HG02642 (cell line): ENCODE measurements at regions not wholly inside any gene's neighbourhood (a gene's known extent, or its start where the extent isn't known, plus 50 kb on each side); places are given as distances from the start of the nearest gene placed in this dataset.
"Not testable (repeated sequence)": the region's sequence is repeated elsewhere in the genome, so short reads cannot be mapped to it uniquely, and the experiment has no call there.

Experiments used
- ATAC-seq: cut with Tn5 transposase; IDR thresholded peaks from one replicate; pipeline ENCODE4 v1.9.1; 2021; ENCODE audit warnings: mild to moderate bottlenecking; ENCODE audit not compliant: unreplicated experiment, poor library complexity

DNA sequence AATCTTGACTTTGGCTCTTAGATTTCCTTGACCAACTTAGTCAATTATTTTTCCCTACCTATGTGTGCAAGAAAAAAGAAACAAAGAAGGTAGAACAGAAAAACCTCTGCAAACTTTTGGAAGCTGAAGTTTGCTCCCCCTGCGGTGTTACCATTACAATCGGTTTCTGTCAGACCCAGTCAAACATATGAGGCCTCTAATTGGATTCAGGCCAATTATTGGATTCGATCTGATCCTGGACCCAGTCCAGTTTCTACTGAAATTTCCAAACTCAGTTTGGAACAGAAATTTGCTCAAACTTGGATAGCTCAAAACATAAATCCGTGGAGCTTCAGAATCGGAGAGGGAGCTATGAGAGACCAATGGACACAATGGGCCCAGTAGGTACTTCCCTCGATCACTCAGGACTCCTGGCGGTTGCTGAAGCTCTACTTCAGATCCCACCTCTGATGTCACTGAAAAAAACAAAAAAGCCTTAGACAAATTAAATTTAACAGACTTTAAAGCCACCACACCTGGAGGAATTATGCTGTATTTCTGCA lies 523.9 kb downstream of the DMRTA1 start:
- ATAC-seq: no peak

GRCh38 chr9:22975951-22976350 lies 529.3 kb downstream of the DMRTA1 start:
- no peak for ATAC-seq

GRCh38 chr9:22976454-22976853 lies 529.8 kb downstream of the DMRTA1 start:
- no peak for ATAC-seq

- not testable (repeated sequence) for ATAC-seq
These were observed 533.8 kb downstream of the DMRTA1 start for GRCh38 chr9:22980429-22980828.

- no peak for ATAC-seq
These were observed 539.9 kb downstream of the DMRTA1 start for GRCh38 chr9:22986556-22986955.

DNA sequence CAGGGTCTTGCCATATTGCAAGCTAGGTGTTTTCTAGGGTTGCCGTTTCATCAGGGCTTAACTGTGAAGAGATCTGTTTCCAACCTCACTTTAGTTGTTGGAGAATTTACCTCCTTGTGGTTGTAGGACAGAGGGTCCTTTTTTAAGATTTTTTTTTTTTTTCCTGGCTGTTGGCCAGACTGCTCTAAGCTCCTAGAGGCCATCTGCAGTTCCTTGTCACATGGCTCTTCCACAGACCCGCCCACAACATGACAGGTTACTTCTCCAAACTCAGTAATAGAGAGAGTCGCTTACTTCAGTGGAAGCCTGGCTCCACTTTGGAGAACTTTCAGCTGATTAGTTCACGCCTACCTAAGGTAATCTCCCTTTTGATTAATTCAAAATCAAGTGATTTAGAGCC lies 543.7 kb downstream of the DMRTA1 start:
- no peak for ATAC-seq

DNA sequence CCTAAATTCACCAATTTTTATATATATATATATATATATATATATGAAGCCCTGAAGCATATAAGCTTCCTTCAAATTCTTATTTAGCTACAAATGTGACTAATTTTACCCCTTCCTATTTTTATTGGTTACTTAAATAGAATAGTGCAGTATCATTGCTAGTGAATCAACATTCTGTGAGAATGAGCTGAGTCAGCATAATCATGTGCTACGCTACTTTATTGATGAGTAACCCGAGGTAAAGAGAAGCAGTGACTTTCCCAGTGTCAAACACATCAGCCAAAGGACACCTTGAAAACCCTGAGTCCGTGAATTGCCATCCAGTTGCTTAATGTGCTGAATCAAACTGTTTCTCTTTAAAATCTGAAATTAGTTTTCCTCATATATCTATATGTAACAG lies 546.2 kb downstream of the DMRTA1 start:
- no peak for ATAC-seq

- no peak for ATAC-seq
These were observed 551.3 kb downstream of the DMRTA1 start for GRCh38 chr9:22997923-22998322.

- ATAC-seq: no peak
These were observed 558.5 kb downstream of the DMRTA1 start for GRCh38 chr9:23005156-23005555.

DNA sequence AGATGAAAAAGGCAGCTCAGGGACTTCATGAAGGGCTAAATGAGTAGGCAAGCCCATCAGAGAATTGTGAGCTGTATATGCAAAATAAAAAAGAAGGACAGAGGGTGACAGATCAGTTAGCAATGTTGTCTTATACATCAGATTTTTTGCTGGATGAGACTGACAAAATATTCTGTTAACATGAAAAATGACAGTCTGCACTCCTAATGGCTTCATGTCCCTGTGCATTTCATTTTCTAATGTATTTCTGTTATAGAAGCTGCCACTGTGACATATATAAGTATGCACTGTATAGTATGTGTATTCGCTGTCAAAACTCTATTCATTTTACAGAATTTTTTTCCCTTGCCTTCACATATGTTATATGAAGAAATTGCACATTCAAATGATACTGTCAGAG lies 559.5 kb downstream of the DMRTA1 start:
- ATAC-seq: no peak

GRCh38 chr9:23011669-23012068 lies 565.0 kb downstream of the DMRTA1 start:
- no peak for ATAC-seq

DNA sequence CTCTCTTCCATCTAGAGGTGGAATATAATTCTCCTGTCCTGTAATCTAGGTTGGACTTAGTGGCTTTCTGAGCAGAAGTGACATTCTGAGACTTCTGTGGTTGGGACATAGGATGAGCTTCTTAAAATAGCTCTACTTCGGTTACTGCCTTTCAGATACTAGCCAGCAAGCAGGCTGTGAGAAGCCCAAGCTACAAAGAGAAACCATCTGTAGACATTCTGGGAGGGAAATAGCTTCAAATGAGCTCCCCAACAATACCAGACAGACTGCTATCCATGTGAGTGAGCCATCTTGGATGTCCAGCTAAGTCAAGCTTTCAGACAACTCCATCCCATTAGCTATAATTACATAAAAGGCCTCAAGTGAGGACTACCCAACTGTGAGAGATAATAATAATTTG lies 568.9 kb downstream of the DMRTA1 start:
- no peak for ATAC-seq

- no peak for ATAC-seq
These were observed 589.8 kb downstream of the DMRTA1 start for GRCh38 chr9:23036416-23036815.

DNA sequence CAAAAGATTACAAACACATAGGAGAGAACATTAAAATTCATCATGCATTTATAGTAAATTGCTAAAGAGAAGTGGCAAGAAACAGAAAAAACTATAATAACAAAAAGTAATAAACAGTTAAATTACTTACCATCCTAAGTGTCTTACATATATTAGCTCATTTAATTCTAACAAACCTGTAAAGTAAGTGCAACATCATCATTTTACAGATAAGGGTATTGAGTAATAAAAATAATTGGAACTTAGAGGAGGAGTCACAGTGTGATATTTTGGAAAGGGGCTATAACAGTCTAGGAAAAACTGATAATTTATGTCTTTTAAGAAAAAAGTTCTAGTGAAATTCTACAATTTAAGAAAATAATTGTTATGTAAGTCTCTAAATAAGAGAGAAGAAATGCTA lies 592.8 kb downstream of the DMRTA1 start:
- no peak for ATAC-seq

- no peak for ATAC-seq
These were observed 594.8 kb downstream of the DMRTA1 start for GRCh38 chr9:23041466-23041865.

GRCh38 chr9:23044549-23044948 lies 597.9 kb downstream of the DMRTA1 start:
- ATAC-seq: no peak

DNA sequence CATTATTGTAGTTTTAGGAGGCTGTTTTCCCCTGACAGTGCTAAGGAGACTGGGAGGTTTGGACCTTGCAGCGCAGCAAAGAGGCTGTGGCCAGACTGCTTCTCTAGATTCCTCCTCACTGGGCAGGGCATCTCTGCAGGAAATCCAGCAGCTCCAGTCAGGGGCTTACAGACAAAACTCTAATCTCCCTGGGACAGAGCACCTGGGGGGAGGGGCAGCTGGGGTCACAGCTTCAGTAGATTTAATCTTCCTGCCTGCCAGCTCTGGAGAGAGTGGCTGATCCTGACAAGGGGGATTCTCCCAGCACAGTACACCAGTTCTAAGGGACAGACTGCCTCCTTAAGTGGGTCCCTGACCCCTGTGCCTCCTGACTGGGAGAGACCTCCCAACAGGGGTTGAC lies 599.4 kb downstream of the DMRTA1 start:
- not testable (repeated sequence) for ATAC-seq

DNA sequence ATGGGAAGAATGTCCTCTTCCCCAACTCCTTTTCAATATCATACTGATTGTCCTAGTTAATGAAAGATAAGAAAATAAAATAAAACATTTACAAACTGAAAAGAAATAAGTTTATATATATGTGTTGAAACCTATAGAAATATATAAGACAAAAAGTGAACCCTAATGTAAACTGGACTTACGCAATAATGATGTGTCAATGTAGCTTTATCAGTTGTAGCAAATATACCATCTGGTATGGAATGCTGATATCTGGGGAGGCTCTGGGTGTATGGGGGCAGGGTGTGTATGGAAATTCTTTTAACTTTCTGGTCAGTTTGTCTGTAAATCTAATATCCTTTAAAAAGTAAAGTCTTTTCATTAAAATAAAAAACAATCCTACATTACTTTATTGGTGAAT lies 603.9 kb downstream of the DMRTA1 start:
- ATAC-seq: no peak

GRCh38 chr9:23073136-23073535 lies 626.5 kb downstream of the DMRTA1 start:
- ATAC-seq: no peak

DNA sequence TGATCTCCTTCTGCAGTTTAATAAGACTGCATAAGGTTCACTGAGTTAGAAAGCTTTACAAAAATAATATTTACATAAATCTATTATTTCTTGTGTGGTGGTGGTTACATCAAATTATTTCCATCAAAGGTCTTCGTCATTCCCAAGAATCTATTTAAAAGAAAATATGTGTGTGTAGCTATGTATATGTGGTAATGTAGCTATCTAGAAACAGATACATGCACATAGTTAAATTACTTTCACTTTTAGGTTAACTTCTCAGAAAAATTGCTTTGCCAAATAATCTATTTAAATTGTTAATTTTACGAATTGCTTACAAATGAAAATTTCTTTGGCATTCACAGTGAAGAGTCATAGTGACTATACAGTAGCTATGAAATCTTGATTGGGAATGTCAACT lies 633.2 kb downstream of the DMRTA1 start:
- ATAC-seq: no peak

GRCh38 chr9:23081377-23081776 lies 634.8 kb downstream of the DMRTA1 start:
- no peak for ATAC-seq

GRCh38 chr9:23088932-23089364 lies 642.3 kb downstream of the DMRTA1 start:
- no peak for ATAC-seq

DNA sequence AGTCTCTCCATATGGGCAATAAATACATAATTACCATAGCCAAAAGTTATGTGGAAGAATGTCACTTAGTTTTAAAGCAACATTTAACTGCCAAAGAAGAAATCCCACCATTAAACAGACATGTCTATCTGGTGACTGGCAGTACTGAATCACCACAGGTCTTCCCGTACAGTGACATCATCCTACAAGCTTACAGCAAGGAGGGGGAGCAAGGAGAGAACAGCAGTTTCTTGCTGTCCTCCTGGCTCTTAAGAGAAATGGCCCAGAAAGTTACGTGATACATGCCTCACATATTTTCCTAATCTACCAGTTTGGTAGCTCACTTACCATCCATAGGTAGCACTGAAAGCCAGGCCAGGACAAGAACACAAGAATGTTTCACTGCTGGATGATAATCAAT lies 671.0 kb downstream of the DMRTA1 start:
- ATAC-seq: no peak
